ENCODE measurements at regions not wholly inside any gene's neighbourhood (a gene's known extent, or its start where the extent isn't known, plus 50 kb on each side); places are given as distances from the start of the nearest gene placed in this dataset.

- TF ChIP-seq, protein P1, sequence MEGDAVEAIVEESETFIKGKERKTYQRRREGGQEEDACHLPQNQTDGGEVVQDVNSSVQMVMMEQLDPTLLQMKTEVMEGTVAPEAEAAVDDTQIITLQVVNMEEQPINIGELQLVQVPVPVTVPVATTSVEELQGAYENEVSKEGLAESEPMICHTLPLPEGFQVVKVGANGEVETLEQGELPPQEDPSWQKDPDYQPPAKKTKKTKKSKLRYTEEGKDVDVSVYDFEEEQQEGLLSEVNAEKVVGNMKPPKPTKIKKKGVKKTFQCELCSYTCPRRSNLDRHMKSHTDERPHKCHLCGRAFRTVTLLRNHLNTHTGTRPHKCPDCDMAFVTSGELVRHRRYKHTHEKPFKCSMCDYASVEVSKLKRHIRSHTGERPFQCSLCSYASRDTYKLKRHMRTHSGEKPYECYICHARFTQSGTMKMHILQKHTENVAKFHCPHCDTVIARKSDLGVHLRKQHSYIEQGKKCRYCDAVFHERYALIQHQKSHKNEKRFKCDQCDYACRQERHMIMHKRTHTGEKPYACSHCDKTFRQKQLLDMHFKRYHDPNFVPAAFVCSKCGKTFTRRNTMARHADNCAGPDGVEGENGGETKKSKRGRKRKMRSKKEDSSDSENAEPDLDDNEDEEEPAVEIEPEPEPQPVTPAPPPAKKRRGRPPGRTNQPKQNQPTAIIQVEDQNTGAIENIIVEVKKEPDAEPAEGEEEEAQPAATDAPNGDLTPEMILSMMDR (IDR thresholded peaks at IDR 0.05; ENCODE audit: borderline replicate concordance) = no peak
- no peak overlapping the region for H3K4me3 ChIP-seq
- H3K27me3 ChIP-seq (ENCODE audit: low read depth) = no peaks in the 10 kb centered on the region
- no peaks in the 10 kb centered on the region for H3K4me1 ChIP-seq
- intact Hi-C loops (cut with micrococcal nuclease) = no loop called here
- H3K27ac ChIP-seq (replicated peaks) = no peak overlapping the region
- no peaks in the 10 kb centered on the region for H3K9me3 ChIP-seq (replicated peaks)
- DNase-seq = no peak
- H3K36me3 ChIP-seq = no peaks in the 10 kb centered on the region
Measured at GRCh38 chr4:27518876-27519275, 658.2 kb downstream of the STIM2 start.

DNA sequence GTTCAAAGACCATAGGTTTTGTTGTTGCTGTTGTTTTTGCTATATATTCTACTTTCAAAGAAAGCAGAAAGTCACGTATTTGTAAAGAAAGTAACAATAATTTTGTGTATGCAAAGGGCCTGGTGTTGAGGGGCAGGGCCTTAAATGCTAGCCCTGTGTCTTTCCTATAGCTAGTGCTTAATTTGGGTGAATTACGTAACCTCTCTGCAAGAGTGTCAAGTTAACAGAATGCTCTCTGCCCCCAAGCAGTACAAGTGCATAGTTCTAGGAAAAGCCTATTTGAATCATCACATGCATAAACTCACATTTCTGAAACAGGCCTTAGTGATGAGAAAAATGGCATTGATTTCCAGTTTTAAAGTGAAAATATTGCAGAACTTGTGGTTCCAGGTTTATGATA, 663.6 kb downstream of the STIM2 start:
- Histone ChIP-seq H3K4me3 (no peak overlapping the region), H3K27me3 (ENCODE audit: low read depth) (no peaks in the 10 kb centered on the region), H3K27ac (replicated peaks) (no peak overlapping the region), H3K4me1 (no peaks in the 10 kb centered on the region), H3K36me3 (no peaks in the 10 kb centered on the region), H3K9me3 (replicated peaks) (no peaks in the 10 kb centered on the region)
- no peak for DNase-seq
- TF ChIP-seq, protein P1 (IDR thresholded peaks at IDR 0.05; ENCODE audit: borderline replicate concordance) = no peak
- intact Hi-C loops (cut with micrococcal nuclease) = no loop called here

- Histone ChIP-seq H3K27me3 (ENCODE audit: low read depth) (no peaks in the 10 kb centered on the region), H3K27ac (replicated peaks) (no peak overlapping the region), H3K36me3 (no peaks in the 10 kb centered on the region), H3K4me3 (no peak overlapping the region), H3K4me1 (no peaks in the 10 kb centered on the region), H3K9me3 (replicated peaks) (no peaks in the 10 kb centered on the region)
- intact Hi-C loops (cut with micrococcal nuclease) = no loop called here
- DNase-seq = no peak
- TF ChIP-seq, protein P1 (IDR thresholded peaks at IDR 0.05; ENCODE audit: borderline replicate concordance) = no peak
Measured at GRCh38 chr4:27534488-27534887, 673.8 kb downstream of the STIM2 start.

DNA sequence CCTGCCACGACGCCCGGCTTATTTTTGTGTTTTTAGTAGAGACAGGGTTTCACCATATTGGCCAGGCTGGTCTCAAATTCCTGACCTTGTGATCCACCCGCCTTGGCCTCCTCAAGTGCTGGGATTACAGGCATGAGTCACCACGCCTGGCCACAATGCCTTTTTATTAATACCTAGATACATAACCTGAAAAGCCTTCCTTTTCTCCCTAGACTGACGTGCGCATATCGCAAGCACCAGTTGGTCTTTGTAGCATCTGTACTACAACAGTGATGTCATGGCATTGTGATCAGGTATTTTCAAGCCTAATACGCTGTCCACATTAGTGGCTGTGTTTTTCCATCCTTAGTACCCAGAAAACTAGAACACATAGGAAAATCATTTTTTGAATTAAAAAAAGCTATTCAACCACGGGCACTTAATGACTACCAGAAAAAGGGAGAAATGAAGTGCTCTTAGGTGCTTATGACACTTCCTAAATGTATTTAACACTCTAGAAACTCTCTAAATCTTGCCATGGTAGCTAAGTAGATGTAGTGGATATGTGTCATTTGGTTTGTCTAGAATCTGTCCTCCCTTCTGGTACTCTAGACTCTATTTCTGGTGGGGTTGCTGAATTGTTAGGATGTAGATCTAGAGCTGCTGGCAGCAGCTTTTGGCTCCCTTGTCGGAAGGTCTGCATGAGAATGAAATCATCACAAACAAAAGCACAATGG, 707.8 kb downstream of the STIM2 start:
- TF ChIP-seq, protein P1 (IDR thresholded peaks at IDR 0.05; ENCODE audit: borderline replicate concordance) = no peak
- intact Hi-C loops (cut with micrococcal nuclease) = no loop called here

DNA sequence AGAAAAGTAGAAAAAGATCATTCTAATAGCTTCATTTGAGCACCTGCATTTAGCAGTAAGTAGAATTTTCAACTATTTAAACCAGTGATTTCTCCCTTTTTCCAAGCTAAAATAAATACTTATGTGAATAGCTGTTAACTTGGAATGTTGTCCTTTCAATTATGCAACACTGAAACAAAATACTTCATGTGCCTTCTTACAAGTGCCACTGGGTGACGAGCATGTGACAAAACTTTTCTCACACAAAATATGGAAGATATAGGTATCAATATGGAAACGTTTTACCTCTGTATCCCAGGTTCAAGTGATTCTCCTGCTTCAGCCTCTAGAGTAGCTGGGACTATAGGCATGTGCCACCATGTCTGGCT, 708.3 kb downstream of the STIM2 start:
- no peak overlapping the region for H3K4me3 ChIP-seq
- no peak overlapping the region for H3K27ac ChIP-seq (replicated peaks)
- no peak for DNase-seq
- intact Hi-C loops (cut with micrococcal nuclease) = no loop called here
- H3K9me3 ChIP-seq (replicated peaks) = no peaks in the 10 kb centered on the region
- no peaks in the 10 kb centered on the region for H3K4me1 ChIP-seq
- no peaks in the 10 kb centered on the region for H3K27me3 ChIP-seq (ENCODE audit: low read depth)
- no peaks in the 10 kb centered on the region for H3K36me3 ChIP-seq
- TF ChIP-seq, protein P1 (IDR thresholded peaks at IDR 0.05; ENCODE audit: borderline replicate concordance) = no peak

More for the DNA sequence above, 707.8 kb downstream of the STIM2 start:
- Histone ChIP-seq H3K9me3 (replicated peaks) (no peaks in the 10 kb centered on the region), H3K27ac (replicated peaks) (no peak overlapping the region), H3K36me3 (no peaks in the 10 kb centered on the region), H3K27me3 (ENCODE audit: low read depth) (no peaks in the 10 kb centered on the region), H3K4me1 (no peaks in the 10 kb centered on the region), H3K4me3 (no peak overlapping the region)
- DNase-seq = no peak
